SK-N-SH (cell line): ENCODE measurements at regions not wholly inside any gene's neighbourhood (a gene's known extent, or its start where the extent isn't known, plus 50 kb on each side); places are given as distances from the start of the nearest gene placed in this dataset.

ENCODE experiments used
- CTCF ChIA-PET: fragments of 300-600, 350-600 bp; formaldehyde crosslinking; extraction: SDS; loops from one replicate; lab custom pipeline; 2021; lab: Yijun Ruan, JAX
- POLR2A ChIA-PET: fragments of 350-600 bp; sonication (Branson Sonifier 250); formaldehyde crosslinking; extraction: SDS; loops from one replicate; lab custom pipeline; 2020; ENCODE audit warnings: antibody characterized with exemption, inconsistent platforms; lab: Yijun Ruan, JAX
- DNase-seq: peaks from one replicate; pipeline ENCODE4 v3.0.0; 2012
- H2AFZ ChIP-seq: fragments of 200-600 bp; sonication (generic); 2 replicates; pipeline ENCODE4 v1.8.1; 2016; ENCODE audit warnings: antibody characterized with exemption, mild to moderate bottlenecking, low read depth
- H3F3A ChIP-seq: fragments of 200-600 bp; sonication (generic); replicated peaks from 2 replicates; pipeline ENCODE3; 2016; ENCODE audit warnings: antibody characterized with exemption, mild to moderate bottlenecking; ENCODE audit not compliant: insufficient read depth
- H3K27ac ChIP-seq, 2 experiments: fragments of 200-500 bp in 1 of 2; fragments of 200-600 bp in 1 of 2; sonication (Bioruptor generic) in 1 of 2; sonication (generic), shearing (Covaris generic) in 1 of 2; 2 replicates each; pipeline versions ENCODE4 v1.5.1 to v1.6.1; 2014 to 2016; ENCODE audit warnings: low read depth in 2 of 2, inconsistent platforms in 1 of 2, low read length in 1 of 2, mild to moderate bottlenecking in 1 of 2, mixed read lengths in 1 of 2
- H3K27me3 ChIP-seq: fragments of 200-600 bp; sonication (generic), shearing (Covaris generic); 2 replicates; pipeline ENCODE4 v1.6.1; 2016; ENCODE audit warnings: mixed run types; ENCODE audit not compliant: insufficient read depth
- H3K36me3 ChIP-seq, 2 experiments: fragments of 200-500 bp in 1 of 2; fragments of 200-600 bp in 1 of 2; sonication (Bioruptor generic) in 1 of 2; sonication (generic) in 1 of 2; replicated peaks in 1 of 2; 2 replicates each; pipeline versions ENCODE3 to v1.5.1; 2014 to 2016; ENCODE audit warnings: low read length in 1 of 2, mild to moderate bottlenecking in 1 of 2; ENCODE audit not compliant: insufficient read depth in 2 of 2, control insufficient read depth in 1 of 2
- H3K4me1 ChIP-seq, 2 experiments: fragments of 200-500 bp in 1 of 2; fragments of 200-600 bp in 1 of 2; sonication (Bioruptor generic) in 1 of 2; sonication (generic), shearing (Covaris generic) in 1 of 2; 2 replicates each; pipeline versions ENCODE4 v1.5.1 to v1.6.1; 2014 to 2016; ENCODE audit warnings: low read depth in 1 of 2, low read length in 1 of 2, mixed run types in 1 of 2; ENCODE audit not compliant: insufficient read depth in 2 of 2, control insufficient read depth in 1 of 2
- H3K4me2 ChIP-seq: fragments of 200-600 bp; sonication (generic), shearing (Covaris generic); 2 replicates; pipeline ENCODE4 v1.6.1; 2017; ENCODE audit warnings: mixed run types
- H3K4me3 ChIP-seq, 2 experiments: fragments of 200-500 bp in 1 of 2; fragments of 200-600 bp in 1 of 2; sonication (Bioruptor generic) in 1 of 2; sonication (generic), shearing (Covaris generic) in 1 of 2; 2 replicates each; pipeline versions ENCODE4 v1.5.1 to v1.8.1; 2014 to 2016; ENCODE audit warnings: low read depth in 2 of 2, inconsistent platforms in 1 of 2, low read length in 1 of 2, mild to moderate bottlenecking in 1 of 2, mixed read lengths in 1 of 2, moderate library complexity in 1 of 2
- H3K79me2 ChIP-seq: fragments of 200-600 bp; sonication (generic); 2 replicates; pipeline ENCODE4 v1.8.1; 2017; ENCODE audit warnings: mild to moderate bottlenecking; ENCODE audit not compliant: insufficient read depth
- H3K9ac ChIP-seq: fragments of 200-600 bp; sonication (generic); 2 replicates; pipeline ENCODE4 v1.6.1; 2017; ENCODE audit warnings: mixed run types
- H3K9me2 ChIP-seq: fragments of 200-600 bp; sonication (generic); 2 replicates; pipeline ENCODE4 v1.6.1; 2017; ENCODE audit warnings: mixed run types
- H3K9me3 ChIP-seq: fragments of 200-600 bp; sonication (generic); 2 replicates; pipeline ENCODE4 v1.6.1; 2017; ENCODE audit warnings: mixed run types, mild to moderate bottlenecking, moderate library complexity
- H4K20me1 ChIP-seq: fragments of 200-600 bp; sonication (generic); 2 replicates; pipeline ENCODE4 v1.6.1; 2017; ENCODE audit warnings: mild to moderate bottlenecking, mixed run types; ENCODE audit not compliant: insufficient read depth
- ELF1 ChIP-seq: IDR thresholded peaks from 2 replicates; pipeline ENCODE4 v1.4.0; 2012
- EP300 ChIP-seq, 2 experiments: IDR thresholded peaks; 2 replicates each; pipeline versions ENCODE4 v1.4.0 to v1.6.1; 2012; ENCODE audit warnings: borderline replicate concordance in 1 of 2, low read depth in 1 of 2, low read length in 1 of 2
- EZH2phosphoT487 ChIP-seq: fragments of 200-600 bp; sonication (generic); IDR thresholded peaks from 2 replicates; pipeline ENCODE4 v1.6.1; 2017; ENCODE audit warnings: low read depth, mixed run types, mild to moderate bottlenecking, antibody characterized with exemption, moderate library complexity, borderline replicate concordance
- FOXJ3 ChIP-seq: sonication (generic); formaldehyde crosslinking; IDR thresholded peaks from 2 replicates; pipeline ENCODE4 v1.5.1; 2020; ENCODE audit warnings: mild to moderate bottlenecking, missing genetic modification reagents
- FOXM1 ChIP-seq: IDR thresholded peaks from 2 replicates; pipeline ENCODE4 v1.4.0; 2012; ENCODE audit warnings: low read depth, mild to moderate bottlenecking
- GATA2 ChIP-seq: sonication (generic); formaldehyde crosslinking; IDR thresholded peaks from 2 replicates; pipeline ENCODE4 v1.5.0; 2020; ENCODE audit warnings: mild to moderate bottlenecking, missing genetic modification reagents
- JUND ChIP-seq: IDR thresholded peaks from 2 replicates; pipeline ENCODE4 v1.4.0; 2012
- MXI1 ChIP-seq: IDR thresholded peaks from 2 replicates; pipeline ENCODE4 v1.6.1; 2012; ENCODE audit warnings: mild to moderate bottlenecking, low read depth, low read length, improper control_type of control experiment
- NFIC ChIP-seq: IDR thresholded peaks from 2 replicates; pipeline ENCODE4 v1.4.0; 2012; ENCODE audit warnings: borderline replicate concordance
- POLR2AphosphoS5 ChIP-seq: IDR thresholded peaks from 2 replicates; pipeline ENCODE4 v1.6.1; 2012; ENCODE audit warnings: low read depth, low read length
- RXRA ChIP-seq: IDR thresholded peaks from 2 replicates; pipeline ENCODE4 v1.4.0; 2012; ENCODE audit warnings: low read depth, mild to moderate bottlenecking, borderline replicate concordance
- SIN3A ChIP-seq: IDR thresholded peaks from 2 replicates; pipeline ENCODE4 v1.6.1; 2012; ENCODE audit warnings: low read depth, mild to moderate bottlenecking, low read length, moderate library complexity, borderline replicate concordance
- SMC3 ChIP-seq: IDR thresholded peaks from 2 replicates; pipeline ENCODE4 v1.6.1; 2012; ENCODE audit warnings: low read depth, low read length, improper control_type of control experiment
- TAF1 ChIP-seq: IDR thresholded peaks from 2 replicates; pipeline ENCODE4 v1.6.1; 2012; ENCODE audit warnings: low read depth, mild to moderate bottlenecking, low read length, moderate library complexity, borderline replicate concordance
- TCF12 ChIP-seq: IDR thresholded peaks from 2 replicates; pipeline ENCODE4 v1.4.0; 2012
- TEAD4 ChIP-seq: IDR thresholded peaks from 2 replicates; pipeline ENCODE4 v1.4.0; 2012; ENCODE audit warnings: mild to moderate bottlenecking, borderline replicate concordance; ENCODE audit not compliant: insufficient read depth
- WGBS: methylation state at CpG from one replicate; pipeline ENCODE4 v1.1.6; 2017; ENCODE audit warnings: low lambda C conversion rate; 5-methylcytosine and 5-hydroxymethylcytosine counted together
- TF ChIP-seq, protein P1 (sequence below): fragments of 150-350 bp; IDR thresholded peaks from 2 replicates; pipeline ENCODE4 v1.6.1; 2016; ENCODE audit warnings: mild to moderate bottlenecking, low read depth, low read length
- TF ChIP-seq, protein P2 (sequence below): IDR thresholded peaks from 2 replicates; pipeline ENCODE4 v1.4.0; 2012; ENCODE audit warnings: low read depth, borderline replicate concordance
- TF ChIP-seq, protein P3 (sequence below): IDR thresholded peaks from 2 replicates; pipeline ENCODE4 v1.4.0; 2012; ENCODE audit warnings: low read depth
- TF ChIP-seq, protein P4 (sequence below): IDR thresholded peaks from 2 replicates; pipeline ENCODE4 v1.4.0; 2012; ENCODE audit warnings: low read depth, borderline replicate concordance
- TF ChIP-seq, protein P5 (sequence below): IDR thresholded peaks from 2 replicates; pipeline ENCODE4; 2012

DNA sequence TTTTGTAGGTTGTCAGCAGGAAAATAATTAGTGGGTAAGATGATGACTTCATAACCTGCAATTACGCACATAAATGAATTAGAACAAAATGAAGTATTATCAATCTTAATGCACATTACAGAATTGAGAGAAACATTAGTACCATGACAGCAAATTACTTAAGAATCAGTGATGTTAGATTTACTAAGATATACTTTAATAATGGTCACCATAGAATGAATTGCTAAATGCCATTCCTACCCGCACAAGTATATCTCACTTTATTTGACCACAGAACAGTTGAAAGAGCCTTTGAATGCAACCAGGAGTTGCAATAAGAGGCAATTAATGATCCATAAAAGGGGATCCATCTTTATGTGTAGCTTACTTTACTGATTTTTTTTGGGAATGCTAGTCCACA is 816.4 kb upstream of the AGA start:
- Histone ChIP-seq H3K9me3 (no peaks in the 10 kb centered on the region), H3K4me3 (no peak overlapping the region), H3K79me2 (no peaks in the 10 kb centered on the region), H3K4me1 (no peaks in the 10 kb centered on the region), H3K9ac (no peak overlapping the region), H3F3A (no peaks in the 10 kb centered on the region), H3K9me2 (no peaks in the 10 kb centered on the region), H3K36me3 (no peaks in the 10 kb centered on the region), H3K27me3 (no peaks in the 10 kb centered on the region), H3K4me2 (no peak overlapping the region), H4K20me1 (no peaks in the 10 kb centered on the region), H3K27ac (no peak overlapping the region), H2AFZ (no peak overlapping the region)
- POLR2A ChIA-PET: no interaction called here
- CTCF ChIA-PET: no interaction called here
- DNase-seq: no peak
- 8% methylated on average over 2 of the region's 2 CpGs for WGBS
- no peak for TF ChIP-seq TEAD4
- no peak for TF ChIP-seq TAF1
- TF ChIP-seq SMC3: no peak
- no peak for TF ChIP-seq EP300 (IDR thresholded peaks at IDR 0.05; ENCODE audit: borderline replicate concordance in 1 of 2, low read depth in 1 of 2, low read length in 1 of 2)

DNA sequence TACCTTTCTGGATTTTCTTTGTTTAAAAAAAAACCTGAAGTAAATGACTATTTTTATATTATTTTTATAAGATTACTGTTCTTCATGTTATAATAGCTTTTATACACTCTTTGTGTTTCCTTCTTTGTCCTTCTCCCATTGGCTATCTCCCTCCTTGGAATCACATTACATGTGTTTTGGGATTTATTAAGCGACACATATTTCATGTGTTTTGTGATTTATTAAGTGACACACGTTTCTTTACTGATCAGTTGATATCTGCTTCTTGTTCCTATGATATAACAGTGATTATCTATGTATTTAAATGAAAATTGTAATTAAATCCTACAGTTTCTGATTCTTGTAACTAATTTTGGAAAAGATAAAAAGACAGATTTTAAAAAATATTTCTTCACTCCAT is 817.3 kb upstream of the AGA start:
- no peaks in the 10 kb centered on the region for H3K4me1 ChIP-seq
- H3K27ac ChIP-seq: no peak overlapping the region
- H3K4me2 ChIP-seq: no peak overlapping the region
- H3K36me3 ChIP-seq: no peaks in the 10 kb centered on the region
- no peaks in the 10 kb centered on the region for H3K9me3 ChIP-seq
- no peak for DNase-seq
- ChIA-PET POLR2A (no interaction called here), CTCF (interaction anchor here (0.9 kb wide), 1 partner anchor 43 kb away, joined by 3 read pairs; no protein-coding TSS in a partner anchor)
- TF ChIP-seq, protein P1, sequence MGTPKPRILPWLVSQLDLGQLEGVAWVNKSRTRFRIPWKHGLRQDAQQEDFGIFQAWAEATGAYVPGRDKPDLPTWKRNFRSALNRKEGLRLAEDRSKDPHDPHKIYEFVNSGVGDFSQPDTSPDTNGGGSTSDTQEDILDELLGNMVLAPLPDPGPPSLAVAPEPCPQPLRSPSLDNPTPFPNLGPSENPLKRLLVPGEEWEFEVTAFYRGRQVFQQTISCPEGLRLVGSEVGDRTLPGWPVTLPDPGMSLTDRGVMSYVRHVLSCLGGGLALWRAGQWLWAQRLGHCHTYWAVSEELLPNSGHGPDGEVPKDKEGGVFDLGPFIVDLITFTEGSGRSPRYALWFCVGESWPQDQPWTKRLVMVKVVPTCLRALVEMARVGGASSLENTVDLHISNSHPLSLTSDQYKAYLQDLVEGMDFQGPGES: no peak
- TF ChIP-seq GATA2 (CRISPR knock-in tag): no peak
- TF ChIP-seq, protein P2, sequence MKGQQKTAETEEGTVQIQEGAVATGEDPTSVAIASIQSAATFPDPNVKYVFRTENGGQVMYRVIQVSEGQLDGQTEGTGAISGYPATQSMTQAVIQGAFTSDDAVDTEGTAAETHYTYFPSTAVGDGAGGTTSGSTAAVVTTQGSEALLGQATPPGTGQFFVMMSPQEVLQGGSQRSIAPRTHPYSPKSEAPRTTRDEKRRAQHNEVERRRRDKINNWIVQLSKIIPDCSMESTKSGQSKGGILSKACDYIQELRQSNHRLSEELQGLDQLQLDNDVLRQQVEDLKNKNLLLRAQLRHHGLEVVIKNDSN: no peak
- TF ChIP-seq, protein P3, sequence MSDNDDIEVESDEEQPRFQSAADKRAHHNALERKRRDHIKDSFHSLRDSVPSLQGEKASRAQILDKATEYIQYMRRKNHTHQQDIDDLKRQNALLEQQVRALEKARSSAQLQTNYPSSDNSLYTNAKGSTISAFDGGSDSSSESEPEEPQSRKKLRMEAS: no peak
- no peak for TF ChIP-seq SIN3A
- TF ChIP-seq TEAD4: no peak
- no peak for TF ChIP-seq EP300 (IDR thresholded peaks at IDR 0.05; ENCODE audit: borderline replicate concordance in 1 of 2, low read depth in 1 of 2, low read length in 1 of 2)
- TF ChIP-seq FOXJ3 (CRISPR knock-in tag): no peak
- TF ChIP-seq, protein P4, sequence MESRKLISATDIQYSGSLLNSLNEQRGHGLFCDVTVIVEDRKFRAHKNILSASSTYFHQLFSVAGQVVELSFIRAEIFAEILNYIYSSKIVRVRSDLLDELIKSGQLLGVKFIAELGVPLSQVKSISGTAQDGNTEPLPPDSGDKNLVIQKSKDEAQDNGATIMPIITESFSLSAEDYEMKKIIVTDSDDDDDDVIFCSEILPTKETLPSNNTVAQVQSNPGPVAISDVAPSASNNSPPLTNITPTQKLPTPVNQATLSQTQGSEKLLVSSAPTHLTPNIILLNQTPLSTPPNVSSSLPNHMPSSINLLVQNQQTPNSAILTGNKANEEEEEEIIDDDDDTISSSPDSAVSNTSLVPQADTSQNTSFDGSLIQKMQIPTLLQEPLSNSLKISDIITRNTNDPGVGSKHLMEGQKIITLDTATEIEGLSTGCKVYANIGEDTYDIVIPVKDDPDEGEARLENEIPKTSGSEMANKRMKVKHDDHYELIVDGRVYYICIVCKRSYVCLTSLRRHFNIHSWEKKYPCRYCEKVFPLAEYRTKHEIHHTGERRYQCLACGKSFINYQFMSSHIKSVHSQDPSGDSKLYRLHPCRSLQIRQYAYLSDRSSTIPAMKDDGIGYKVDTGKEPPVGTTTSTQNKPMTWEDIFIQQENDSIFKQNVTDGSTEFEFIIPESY: no peak
- no peak for TF ChIP-seq EZH2phosphoT487
- TF ChIP-seq, protein P5, sequence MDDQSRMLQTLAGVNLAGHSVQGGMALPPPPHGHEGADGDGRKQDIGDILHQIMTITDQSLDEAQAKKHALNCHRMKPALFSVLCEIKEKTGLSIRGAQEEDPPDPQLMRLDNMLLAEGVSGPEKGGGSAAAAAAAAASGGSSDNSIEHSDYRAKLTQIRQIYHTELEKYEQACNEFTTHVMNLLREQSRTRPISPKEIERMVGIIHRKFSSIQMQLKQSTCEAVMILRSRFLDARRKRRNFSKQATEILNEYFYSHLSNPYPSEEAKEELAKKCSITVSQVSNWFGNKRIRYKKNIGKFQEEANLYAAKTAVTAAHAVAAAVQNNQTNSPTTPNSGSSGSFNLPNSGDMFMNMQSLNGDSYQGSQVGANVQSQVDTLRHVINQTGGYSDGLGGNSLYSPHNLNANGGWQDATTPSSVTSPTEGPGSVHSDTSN: no peak
- no peak for TF ChIP-seq NFIC
- TF ChIP-seq RXRA: no peak
- TF ChIP-seq FOXM1: no peak
- TF ChIP-seq POLR2AphosphoS5: no peak
- TF ChIP-seq MXI1: no peak
- TF ChIP-seq ELF1: no peak
- TF ChIP-seq JUND: no peak
- no peak for TF ChIP-seq TCF12
- no peak overlapping the region for H3K9ac ChIP-seq
- WGBS: 3% methylated on average over 2 of the region's 2 CpGs
- no peak overlapping the region for H3K4me3 ChIP-seq
- H2AFZ ChIP-seq: no peak overlapping the region
- no peaks in the 10 kb centered on the region for H3K9me2 ChIP-seq
- no peaks in the 10 kb centered on the region for H3F3A ChIP-seq
- H3K27me3 ChIP-seq: no peaks in the 10 kb centered on the region
- no peaks in the 10 kb centered on the region for H3K79me2 ChIP-seq
- no peaks in the 10 kb centered on the region for H4K20me1 ChIP-seq
